ENCODE measurements at regions not wholly inside any gene's neighbourhood (a gene's known extent, or its start where the extent isn't known, plus 50 kb on each side); places are given as distances from the start of the nearest gene placed in this dataset.
A peak's percentile ranks its signal among the peaks of the same experiment; 100 is the strongest.

GRCh38 chr1:221109930-221110329 lies 230.7 kb downstream of the HLX start:
- TF ChIP-seq CTCF (IDR thresholded peaks at IDR 0.05; ENCODE audit: low read length, missing control alignments), result no peak
- no peak overlapping the region for H3K4me3 ChIP-seq (replicated peaks; ENCODE audit: low read depth, low read length)
- no peak for DNase-seq (ENCODE audit: low read depth)

GRCh38 chr1:221117133-221117532 lies 237.9 kb downstream of the HLX start:
- no peak for TF ChIP-seq CTCF (IDR thresholded peaks at IDR 0.05; ENCODE audit: low read length, missing control alignments)
- DNase-seq (ENCODE audit: low read depth), result no peak
- H3K4me3 ChIP-seq (replicated peaks; ENCODE audit: low read depth, low read length), result no peak overlapping the region

GRCh38 chr1:221117548-221117951 lies 238.3 kb downstream of the HLX start:
- H3K4me3 ChIP-seq (replicated peaks; ENCODE audit: low read depth, low read length), result no peak overlapping the region
- DNase-seq (ENCODE audit: low read depth), result peak; percentile 57
- no peak for TF ChIP-seq CTCF (IDR thresholded peaks at IDR 0.05; ENCODE audit: low read length, missing control alignments)

- no peak for TF ChIP-seq CTCF (IDR thresholded peaks at IDR 0.05; ENCODE audit: low read length, missing control alignments)
- no peak overlapping the region for H3K4me3 ChIP-seq (replicated peaks; ENCODE audit: low read depth, low read length)
- DNase-seq (ENCODE audit: low read depth), result no peak
These were observed 239.1 kb downstream of the HLX start for GRCh38 chr1:221118176-221118937.

GRCh38 chr1:221118938-221119320 lies 239.7 kb downstream of the HLX start:
- no peak for DNase-seq (ENCODE audit: low read depth)

GRCh38 chr1:221122501-221122900 lies 243.3 kb downstream of the HLX start:
- no peak for TF ChIP-seq CTCF (IDR thresholded peaks at IDR 0.05; ENCODE audit: low read length, missing control alignments)
- H3K4me3 ChIP-seq (replicated peaks; ENCODE audit: low read depth, low read length), result no peak overlapping the region
- no peak for DNase-seq (ENCODE audit: low read depth)

More at GRCh38 chr1:221118938-221119320, 239.7 kb downstream of the HLX start:
- no peak for TF ChIP-seq CTCF (IDR thresholded peaks at IDR 0.05; ENCODE audit: low read length, missing control alignments)
- no peak overlapping the region for H3K4me3 ChIP-seq (replicated peaks; ENCODE audit: low read depth, low read length)

GRCh38 chr1:221125976-221126375 lies 246.7 kb downstream of the HLX start:
- TF ChIP-seq CTCF (IDR thresholded peaks at IDR 0.05; ENCODE audit: low read length, missing control alignments), result no peak
- no peak overlapping the region for H3K4me3 ChIP-seq (replicated peaks; ENCODE audit: low read depth, low read length)
- DNase-seq (ENCODE audit: low read depth), result no peak

Data from fibroblast of pulmonary artery (primary cell).